ENCODE measurements at regions not wholly inside any gene's neighbourhood (a gene's known extent, or its start where the extent isn't known, plus 50 kb on each side); places are given as distances from the start of the nearest gene placed in this dataset.

- TF ChIP-seq, protein P1, sequence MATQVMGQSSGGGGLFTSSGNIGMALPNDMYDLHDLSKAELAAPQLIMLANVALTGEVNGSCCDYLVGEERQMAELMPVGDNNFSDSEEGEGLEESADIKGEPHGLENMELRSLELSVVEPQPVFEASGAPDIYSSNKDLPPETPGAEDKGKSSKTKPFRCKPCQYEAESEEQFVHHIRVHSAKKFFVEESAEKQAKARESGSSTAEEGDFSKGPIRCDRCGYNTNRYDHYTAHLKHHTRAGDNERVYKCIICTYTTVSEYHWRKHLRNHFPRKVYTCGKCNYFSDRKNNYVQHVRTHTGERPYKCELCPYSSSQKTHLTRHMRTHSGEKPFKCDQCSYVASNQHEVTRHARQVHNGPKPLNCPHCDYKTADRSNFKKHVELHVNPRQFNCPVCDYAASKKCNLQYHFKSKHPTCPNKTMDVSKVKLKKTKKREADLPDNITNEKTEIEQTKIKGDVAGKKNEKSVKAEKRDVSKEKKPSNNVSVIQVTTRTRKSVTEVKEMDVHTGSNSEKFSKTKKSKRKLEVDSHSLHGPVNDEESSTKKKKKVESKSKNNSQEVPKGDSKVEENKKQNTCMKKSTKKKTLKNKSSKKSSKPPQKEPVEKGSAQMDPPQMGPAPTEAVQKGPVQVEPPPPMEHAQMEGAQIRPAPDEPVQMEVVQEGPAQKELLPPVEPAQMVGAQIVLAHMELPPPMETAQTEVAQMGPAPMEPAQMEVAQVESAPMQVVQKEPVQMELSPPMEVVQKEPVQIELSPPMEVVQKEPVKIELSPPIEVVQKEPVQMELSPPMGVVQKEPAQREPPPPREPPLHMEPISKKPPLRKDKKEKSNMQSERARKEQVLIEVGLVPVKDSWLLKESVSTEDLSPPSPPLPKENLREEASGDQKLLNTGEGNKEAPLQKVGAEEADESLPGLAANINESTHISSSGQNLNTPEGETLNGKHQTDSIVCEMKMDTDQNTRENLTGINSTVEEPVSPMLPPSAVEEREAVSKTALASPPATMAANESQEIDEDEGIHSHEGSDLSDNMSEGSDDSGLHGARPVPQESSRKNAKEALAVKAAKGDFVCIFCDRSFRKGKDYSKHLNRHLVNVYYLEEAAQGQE (IDR thresholded peaks at IDR 0.05; ENCODE audit: insufficient read depth in 1 of 2, low read depth in 2 of 2, low read length in 2 of 2) = no peak
- no peak for TF ChIP-seq SIN3A (IDR thresholded peaks at IDR 0.05; ENCODE audit: borderline replicate concordance, insufficient read depth, low read length)
- no peak for TF ChIP-seq FOXP2 (optimal IDR thresholded peaks at IDR 0.05; ENCODE audit: borderline replicate concordance, extremely low read depth, extremely low read length, insufficient read depth)
- no peak for TF ChIP-seq TAF1 (IDR thresholded peaks at IDR 0.05; ENCODE audit: borderline replicate concordance, insufficient read depth, low read length)
- no peak for TF ChIP-seq POLR2AphosphoS5 (IDR thresholded peaks at IDR 0.05; ENCODE audit: low read depth, low read length)
Measured at GRCh38 chr10:57249615-57250281, 888.7 kb upstream of the ZWINT start.

- TF ChIP-seq SIN3A (IDR thresholded peaks at IDR 0.05; ENCODE audit: borderline replicate concordance, insufficient read depth, low read length) (no peak), POLR2AphosphoS5 (IDR thresholded peaks at IDR 0.05; ENCODE audit: low read depth, low read length) (no peak), FOXP2 (optimal IDR thresholded peaks at IDR 0.05; ENCODE audit: borderline replicate concordance, extremely low read depth, extremely low read length, insufficient read depth) (no peak), TAF1 (IDR thresholded peaks at IDR 0.05; ENCODE audit: borderline replicate concordance, insufficient read depth, low read length) (no peak)
- TF ChIP-seq, protein P1 (IDR thresholded peaks at IDR 0.05; ENCODE audit: insufficient read depth in 1 of 2, low read depth in 2 of 2, low read length in 2 of 2) = no peak
Measured at GRCh38 chr10:57247271-57247670, 886.2 kb upstream of the ZWINT start.

DNA sequence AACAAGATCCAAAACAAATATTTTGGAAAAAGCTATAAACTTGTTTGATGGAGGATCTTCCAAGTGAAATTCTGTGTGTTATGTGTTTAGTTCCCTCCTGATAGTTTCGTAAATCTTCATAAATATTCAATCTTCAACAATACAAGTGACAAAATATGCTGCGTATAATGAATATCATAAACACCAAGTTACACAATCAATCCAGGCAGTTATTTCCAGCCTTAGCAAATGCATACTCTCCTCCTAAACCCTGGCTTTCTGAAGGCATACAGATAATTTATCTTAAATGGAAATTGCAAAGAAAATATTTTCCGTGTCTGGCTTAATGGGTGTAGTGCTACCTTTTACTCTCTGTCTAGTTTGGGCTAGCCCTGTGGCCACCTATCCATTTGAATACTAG, 864.9 kb upstream of the ZWINT start:
- no peak for TF ChIP-seq TAF1 (IDR thresholded peaks at IDR 0.05; ENCODE audit: borderline replicate concordance, insufficient read depth, low read length)
- TF ChIP-seq POLR2AphosphoS5 (IDR thresholded peaks at IDR 0.05; ENCODE audit: low read depth, low read length) = no peak
- TF ChIP-seq SIN3A (IDR thresholded peaks at IDR 0.05; ENCODE audit: borderline replicate concordance, insufficient read depth, low read length) = no peak
- TF ChIP-seq, protein P1 (IDR thresholded peaks at IDR 0.05; ENCODE audit: insufficient read depth in 1 of 2, low read depth in 2 of 2, low read length in 2 of 2) = no peak
- no peak for TF ChIP-seq FOXP2 (optimal IDR thresholded peaks at IDR 0.05; ENCODE audit: borderline replicate concordance, extremely low read depth, extremely low read length, insufficient read depth)

- TF ChIP-seq FOXP2 (optimal IDR thresholded peaks at IDR 0.05; ENCODE audit: borderline replicate concordance, extremely low read depth, extremely low read length, insufficient read depth) = no peak
- TF ChIP-seq, protein P1 (IDR thresholded peaks at IDR 0.05; ENCODE audit: insufficient read depth in 1 of 2, low read depth in 2 of 2, low read length in 2 of 2) = no peak
- no peak for TF ChIP-seq TAF1 (IDR thresholded peaks at IDR 0.05; ENCODE audit: borderline replicate concordance, insufficient read depth, low read length)
- TF ChIP-seq SIN3A (IDR thresholded peaks at IDR 0.05; ENCODE audit: borderline replicate concordance, insufficient read depth, low read length) = no peak
- TF ChIP-seq POLR2AphosphoS5 (IDR thresholded peaks at IDR 0.05; ENCODE audit: low read depth, low read length) = no peak
Measured at GRCh38 chr10:57224811-57225210, 863.8 kb upstream of the ZWINT start.

Measured in PFSK-1 (cell line).